Esophagus squamous epithelium (tissue), 5 donors: ENCODE measurements at regions not wholly inside any gene's neighbourhood (a gene's known extent, or its start where the extent isn't known, plus 50 kb on each side); places are given as distances from the start of the nearest gene placed in this dataset.

Experiments
- DNase-seq: peaks from one replicate; lab custom pipeline; 2025; lab: John Stamatoyannopoulos, UW
- H3K27ac ChIP-seq, 4 donors: fragments of 200-600 bp; sonication (generic); one replicate each; pipeline ENCODE4 v1.5.1; 2016 to 2019; ENCODE audit warnings: mild to moderate bottlenecking in 1 of 4
- H3K27me3 ChIP-seq, 4 donors: fragments of 200-600 bp; sonication (generic); 1 replicate in 3 of 4; 2 replicates in 1 of 4; pipeline versions ENCODE4 v1.5.1 to v1.6.0; 2017 to 2021; ENCODE audit warnings: antibody characterized with exemption in 1 of 4
- H3K36me3 ChIP-seq, 3 donors: fragments of 200-600 bp; sonication (generic); one replicate each; pipeline ENCODE4 v1.5.1; 2016 to 2019
- H3K4me1 ChIP-seq, 3 donors: fragments of 200-600 bp; sonication (generic); one replicate each; pipeline ENCODE4 v1.5.1; 2017 to 2019
- H3K4me3 ChIP-seq, 4 donors: fragments of 200-600 bp; sonication (generic); 1 replicate in 3 of 4; 2 replicates in 1 of 4; pipeline ENCODE4 v1.5.1; 2016 to 2019; ENCODE audit warnings: mild to moderate bottlenecking in 2 of 4, moderate library complexity in 1 of 4
- H3K9me3 ChIP-seq, 3 donors: fragments of 200-600 bp; sonication (generic); one replicate each; pipeline ENCODE4 v1.5.1; 2016 to 2019
- POLR2A ChIP-seq, 4 donors: fragments of 450-650 bp; IDR thresholded peaks; one replicate each; pipeline ENCODE4 v1.6.1; 2017; ENCODE audit warnings: antibody characterized with exemption in 4 of 4, mild to moderate bottlenecking in 4 of 4, moderate library complexity in 3 of 4
- WGBS, 2 donors: methylation state at CpG; one replicate each; pipeline ENCODE4 v1.1.5; 2018; 5-methylcytosine and 5-hydroxymethylcytosine counted together
- intact Hi-C: fragments of 100-400 bp; cut with DNase I; formaldehyde crosslinking; loops from one replicate; pipeline ENCODE4 v1.15.0; 2022
- TF ChIP-seq, protein P1 (sequence below), 6 experiments: fragments of 450-650 bp in 4 of 6; fragments of 200-600 bp in 2 of 6; sonication (generic) in 2 of 6; IDR thresholded peaks; one replicate each; pipeline ENCODE4 v1.5.1; 2016 to 2019; ENCODE audit warnings: antibody characterized with exemption in 6 of 6, mild to moderate bottlenecking in 4 of 6, moderate library complexity in 4 of 6
- donor health status: DM: yes; HTN: yes; CAD: no.

- TF ChIP-seq, protein P1, sequence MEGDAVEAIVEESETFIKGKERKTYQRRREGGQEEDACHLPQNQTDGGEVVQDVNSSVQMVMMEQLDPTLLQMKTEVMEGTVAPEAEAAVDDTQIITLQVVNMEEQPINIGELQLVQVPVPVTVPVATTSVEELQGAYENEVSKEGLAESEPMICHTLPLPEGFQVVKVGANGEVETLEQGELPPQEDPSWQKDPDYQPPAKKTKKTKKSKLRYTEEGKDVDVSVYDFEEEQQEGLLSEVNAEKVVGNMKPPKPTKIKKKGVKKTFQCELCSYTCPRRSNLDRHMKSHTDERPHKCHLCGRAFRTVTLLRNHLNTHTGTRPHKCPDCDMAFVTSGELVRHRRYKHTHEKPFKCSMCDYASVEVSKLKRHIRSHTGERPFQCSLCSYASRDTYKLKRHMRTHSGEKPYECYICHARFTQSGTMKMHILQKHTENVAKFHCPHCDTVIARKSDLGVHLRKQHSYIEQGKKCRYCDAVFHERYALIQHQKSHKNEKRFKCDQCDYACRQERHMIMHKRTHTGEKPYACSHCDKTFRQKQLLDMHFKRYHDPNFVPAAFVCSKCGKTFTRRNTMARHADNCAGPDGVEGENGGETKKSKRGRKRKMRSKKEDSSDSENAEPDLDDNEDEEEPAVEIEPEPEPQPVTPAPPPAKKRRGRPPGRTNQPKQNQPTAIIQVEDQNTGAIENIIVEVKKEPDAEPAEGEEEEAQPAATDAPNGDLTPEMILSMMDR (IDR thresholded peaks at IDR 0.05) = no peak
- TF ChIP-seq POLR2A (IDR thresholded peaks at IDR 0.05) = no peak
- WGBS, 2 donors = 25 to 30% methylated on average over 1 of the region's 1 CpG
- Histone ChIP-seq H3K9me3 (no peaks in the 10 kb centered on the region), H3K27ac (no peak overlapping the region), H3K4me1 (peaks cover 0 to 4% (median 0%) of the 10 kb centered on the region in 3 donors), H3K36me3 (no peaks in the 10 kb centered on the region), H3K27me3 (no peaks in the 10 kb centered on the region), H3K4me3 (no peak overlapping the region)
- no peak for DNase-seq
- intact Hi-C loops = no loop called here
Observed at GRCh38 chr3:192033246-192033645, 572.3 kb downstream of the PYDC2 start.

DNA sequence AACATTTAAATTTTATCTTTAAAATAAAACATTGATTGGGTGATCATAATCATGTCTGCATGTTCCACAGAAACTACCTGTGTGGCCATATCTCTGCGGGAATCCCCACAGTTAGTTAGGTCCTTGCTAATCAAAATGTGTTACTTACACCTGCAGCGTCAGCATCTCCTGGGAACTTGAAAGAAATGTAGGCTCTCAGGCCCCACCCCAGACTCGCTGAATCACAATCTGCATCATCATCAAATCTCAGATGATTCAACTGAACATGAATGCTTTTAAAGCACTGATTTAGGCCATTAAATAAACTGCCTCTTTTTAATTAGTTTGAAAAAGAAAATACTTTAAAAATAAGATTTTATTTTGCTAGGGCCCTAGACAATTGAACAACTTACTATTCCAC is 577.8 kb downstream of the PYDC2 start:
- 37 to 60% methylated on average over 3 of the region's 3 CpGs for WGBS, 2 donors
- no peaks in the 10 kb centered on the region for H3K9me3 ChIP-seq
- no peaks in the 10 kb centered on the region for H3K4me1 ChIP-seq
- no peak for DNase-seq
- H3K27ac ChIP-seq = no peak overlapping the region
- TF ChIP-seq, protein P1 (IDR thresholded peaks at IDR 0.05) = no peak
- no peak for TF ChIP-seq POLR2A (IDR thresholded peaks at IDR 0.05)
- H3K36me3 ChIP-seq = no peaks in the 10 kb centered on the region
- no peaks in the 10 kb centered on the region for H3K27me3 ChIP-seq
- intact Hi-C loops = no loop called here
- no peak overlapping the region for H3K4me3 ChIP-seq

GRCh38 chr3:192039593-192039992 is 578.6 kb downstream of the PYDC2 start:
- no peak for TF ChIP-seq POLR2A (IDR thresholded peaks at IDR 0.05)
- TF ChIP-seq, protein P1 (IDR thresholded peaks at IDR 0.05) = no peak

GRCh38 chr3:192040282-192041043 is 579.5 kb downstream of the PYDC2 start:
- Histone ChIP-seq H3K9me3 (no peaks in the 10 kb centered on the region), H3K27ac (no peak overlapping the region), H3K4me1 (no peaks in the 10 kb centered on the region), H3K4me3 (no peak overlapping the region), H3K36me3 (no peaks in the 10 kb centered on the region), H3K27me3 (no peaks in the 10 kb centered on the region)
- 70 to 71% methylated on average over 5 of the region's 5 CpGs for WGBS, 2 donors
- TF ChIP-seq, protein P1 (IDR thresholded peaks at IDR 0.05) = no peak
- no peak for TF ChIP-seq POLR2A (IDR thresholded peaks at IDR 0.05)
- intact Hi-C loops = no loop called here
- no peak for DNase-seq

More at GRCh38 chr3:192039593-192039992, 578.6 kb downstream of the PYDC2 start:
- intact Hi-C loops = no loop called here
- Histone ChIP-seq H3K27me3 (no peaks in the 10 kb centered on the region), H3K36me3 (no peaks in the 10 kb centered on the region), H3K4me3 (no peak overlapping the region), H3K27ac (no peak overlapping the region), H3K9me3 (no peaks in the 10 kb centered on the region), H3K4me1 (no peaks in the 10 kb centered on the region)
- whole genome bisulfite sequencing, 2 donors = 46 to 62% methylated on average over 5 of the region's 5 CpGs
- no peak for DNase-seq

- intact Hi-C loops = no loop called here
- Histone ChIP-seq H3K27ac (no peak overlapping the region), H3K36me3 (no peaks in the 10 kb centered on the region), H3K27me3 (no peaks in the 10 kb centered on the region), H3K9me3 (no peaks in the 10 kb centered on the region), H3K4me3 (no peak overlapping the region), H3K4me1 (no peaks in the 10 kb centered on the region)
- DNase-seq = no peak
- 69 to 77% methylated on average over 3 of the region's 3 CpGs for WGBS, 2 donors
- TF ChIP-seq POLR2A (IDR thresholded peaks at IDR 0.05) = no peak
- TF ChIP-seq, protein P1 (IDR thresholded peaks at IDR 0.05) = no peak
Observed at GRCh38 chr3:192042116-192042515, 581.2 kb downstream of the PYDC2 start.
